ENCODE measurements at regions not wholly inside any gene's neighbourhood (a gene's known extent, or its start where the extent isn't known, plus 50 kb on each side); places are given as distances from the start of the nearest gene placed in this dataset.

- no peak for DNase-seq
- Histone ChIP-seq H3K36me3 (no peaks in the 10 kb centered on the region), H3K27ac (no peak overlapping the region), H3K9me3 (no peaks in the 10 kb centered on the region), H3K4me1 (no peaks in the 10 kb centered on the region), H3K27me3 (ENCODE audit: low read depth) (no peaks in the 10 kb centered on the region), H3K4me3 (no peak overlapping the region)
- TF ChIP-seq, protein P1, sequence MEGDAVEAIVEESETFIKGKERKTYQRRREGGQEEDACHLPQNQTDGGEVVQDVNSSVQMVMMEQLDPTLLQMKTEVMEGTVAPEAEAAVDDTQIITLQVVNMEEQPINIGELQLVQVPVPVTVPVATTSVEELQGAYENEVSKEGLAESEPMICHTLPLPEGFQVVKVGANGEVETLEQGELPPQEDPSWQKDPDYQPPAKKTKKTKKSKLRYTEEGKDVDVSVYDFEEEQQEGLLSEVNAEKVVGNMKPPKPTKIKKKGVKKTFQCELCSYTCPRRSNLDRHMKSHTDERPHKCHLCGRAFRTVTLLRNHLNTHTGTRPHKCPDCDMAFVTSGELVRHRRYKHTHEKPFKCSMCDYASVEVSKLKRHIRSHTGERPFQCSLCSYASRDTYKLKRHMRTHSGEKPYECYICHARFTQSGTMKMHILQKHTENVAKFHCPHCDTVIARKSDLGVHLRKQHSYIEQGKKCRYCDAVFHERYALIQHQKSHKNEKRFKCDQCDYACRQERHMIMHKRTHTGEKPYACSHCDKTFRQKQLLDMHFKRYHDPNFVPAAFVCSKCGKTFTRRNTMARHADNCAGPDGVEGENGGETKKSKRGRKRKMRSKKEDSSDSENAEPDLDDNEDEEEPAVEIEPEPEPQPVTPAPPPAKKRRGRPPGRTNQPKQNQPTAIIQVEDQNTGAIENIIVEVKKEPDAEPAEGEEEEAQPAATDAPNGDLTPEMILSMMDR (IDR thresholded peaks at IDR 0.05): no peak
- intact Hi-C loops (cut with DNase I): no loop called here
- no peak for ATAC-seq
Observed at GRCh38 chr6:92541448-92542060, 877.8 kb downstream of the EPHA7 start.

GRCh38 chr6:92538926-92539325 lies 880.4 kb downstream of the EPHA7 start:
- Histone ChIP-seq H3K36me3 (no peaks in the 10 kb centered on the region), H3K4me3 (no peak overlapping the region), H3K27ac (no peak overlapping the region), H3K4me1 (no peaks in the 10 kb centered on the region), H3K27me3 (ENCODE audit: low read depth) (no peaks in the 10 kb centered on the region), H3K9me3 (no peaks in the 10 kb centered on the region)
- TF ChIP-seq, protein P1 (IDR thresholded peaks at IDR 0.05): no peak
- DNase-seq: no peak
- ATAC-seq: no peak
- intact Hi-C loops (cut with DNase I): no loop called here

GRCh38 chr6:92538275-92538674 lies 881.1 kb downstream of the EPHA7 start:
- H3K27ac ChIP-seq: no peak overlapping the region
- intact Hi-C loops (cut with DNase I): no loop called here
- no peak overlapping the region for H3K4me3 ChIP-seq
- H3K36me3 ChIP-seq: no peaks in the 10 kb centered on the region
- no peaks in the 10 kb centered on the region for H3K4me1 ChIP-seq
- H3K27me3 ChIP-seq (ENCODE audit: low read depth): no peaks in the 10 kb centered on the region
- TF ChIP-seq, protein P1 (IDR thresholded peaks at IDR 0.05): no peak
- H3K9me3 ChIP-seq: no peaks in the 10 kb centered on the region
- ATAC-seq (no peak), DNase-seq (no peak)

GRCh38 chr6:92534109-92534508 lies 885.2 kb downstream of the EPHA7 start:
- Histone ChIP-seq H3K9me3 (no peaks in the 10 kb centered on the region), H3K4me3 (no peak overlapping the region), H3K36me3 (no peaks in the 10 kb centered on the region), H3K4me1 (no peaks in the 10 kb centered on the region), H3K27ac (no peak overlapping the region), H3K27me3 (ENCODE audit: low read depth) (no peaks in the 10 kb centered on the region)
- DNase-seq (no peak), ATAC-seq (no peak)
- TF ChIP-seq, protein P1 (IDR thresholded peaks at IDR 0.05): no peak
- intact Hi-C loops (cut with DNase I): no loop called here

DNA sequence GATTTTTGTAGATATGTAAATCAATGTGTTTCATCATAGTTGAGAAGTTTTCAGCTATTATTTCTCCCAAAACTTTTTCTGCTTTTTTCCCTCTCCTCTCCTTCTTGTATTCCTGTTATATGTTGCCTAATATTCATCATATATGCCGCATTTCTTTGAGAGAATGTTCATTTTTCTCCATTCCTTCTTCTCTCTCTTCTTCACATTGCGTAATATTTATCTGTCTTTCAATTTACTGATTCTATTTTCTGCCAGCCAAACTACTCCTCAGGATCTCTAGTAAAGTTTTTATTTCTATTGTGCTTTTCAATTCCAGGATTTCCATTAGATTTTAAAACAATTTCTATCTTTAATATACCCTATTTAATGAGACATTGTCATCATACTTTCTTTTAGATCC lies 896.8 kb downstream of the EPHA7 start:
- TF ChIP-seq, protein P1 (IDR thresholded peaks at IDR 0.05): no peak
- DNase-seq (no peak), ATAC-seq (no peak)
- no peaks in the 10 kb centered on the region for H3K27me3 ChIP-seq (ENCODE audit: low read depth)
- H3K27ac ChIP-seq: no peak overlapping the region
- no peaks in the 10 kb centered on the region for H3K9me3 ChIP-seq
- intact Hi-C loops (cut with DNase I): no loop called here
- no peaks in the 10 kb centered on the region for H3K36me3 ChIP-seq
- no peaks in the 10 kb centered on the region for H3K4me1 ChIP-seq
- no peak overlapping the region for H3K4me3 ChIP-seq

Measured in lower lobe of right lung (tissue), 2 donors.